ENCODE measurements at regions not wholly inside any gene's neighbourhood (a gene's known extent, or its start where the extent isn't known, plus 50 kb on each side); places are given as distances from the start of the nearest gene placed in this dataset.

DNA sequence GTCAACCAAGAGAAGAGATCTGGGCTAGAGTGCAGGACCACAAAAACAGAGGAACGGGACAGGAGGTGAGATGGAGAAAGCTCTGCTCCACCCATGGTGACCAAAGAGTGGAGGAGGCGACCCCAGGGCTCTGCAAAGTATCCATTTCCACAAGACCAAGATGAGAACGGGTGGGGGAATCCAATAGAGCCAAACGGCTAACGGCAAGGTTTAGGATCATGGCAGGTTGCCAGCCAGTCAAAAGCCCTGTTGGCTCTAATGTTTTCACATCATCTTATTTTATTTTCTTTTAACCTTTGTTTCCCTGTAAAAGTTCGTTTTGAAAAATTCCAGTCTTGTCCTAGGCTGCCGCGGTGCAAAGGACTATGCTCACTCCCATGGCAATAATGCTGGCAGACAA, 52.1 kb upstream of the CHST1 start:
- Histone ChIP-seq H3K9ac (ENCODE audit: low read length) (no peak overlapping the region), H3K9me3 (ENCODE audit: low read length) (no peaks in the 10 kb centered on the region), H3K27ac (ENCODE audit: low read length) (no peak overlapping the region), H4K20me1 (ENCODE audit: insufficient read depth) (no peaks in the 10 kb centered on the region), H3K4me2 (ENCODE audit: low read length) (no peak overlapping the region), H3K27me3 (ENCODE audit: insufficient read depth, low read depth, low read length) (no peaks in the 10 kb centered on the region), H3K79me2 (replicated peaks; ENCODE audit: insufficient read depth, low read length) (no peaks in the 10 kb centered on the region), H3K9me2 (ENCODE audit: insufficient read depth, low read length) (no peaks in the 10 kb centered on the region), H3K36me3 (ENCODE audit: insufficient read depth, low read length) (no peaks in the 10 kb centered on the region), H2AFZ (ENCODE audit: low read depth, low read length) (no peak overlapping the region), H3K4me3 (ENCODE audit: low read length) (no peak overlapping the region), H3F3A (ENCODE audit: insufficient read depth, low read length, poor library complexity, severe bottlenecking) (no peaks in the 10 kb centered on the region)
- TF ChIP-seq RAD21 (conservative IDR thresholded peaks at IDR 0.05) (no peak), POLR2AphosphoS5 (IDR thresholded peaks at IDR 0.05) (no peak), MXI1 (conservative IDR thresholded peaks at IDR 0.05; ENCODE audit: poor library complexity, severe bottlenecking) (no peak), EP300 (conservative IDR thresholded peaks at IDR 0.05; ENCODE audit: poor library complexity, severe bottlenecking) (no peak), TAF1 (IDR thresholded peaks at IDR 0.05; ENCODE audit: low read depth) (no peak), SMC3 (conservative IDR thresholded peaks at IDR 0.05; ENCODE audit: poor library complexity) (no peak), EZH2 (IDR thresholded peaks at IDR 0.05; ENCODE audit: borderline replicate concordance, insufficient read depth, low read length, poor library complexity, severe bottlenecking) (no peak)
- TF ChIP-seq, protein P1, sequence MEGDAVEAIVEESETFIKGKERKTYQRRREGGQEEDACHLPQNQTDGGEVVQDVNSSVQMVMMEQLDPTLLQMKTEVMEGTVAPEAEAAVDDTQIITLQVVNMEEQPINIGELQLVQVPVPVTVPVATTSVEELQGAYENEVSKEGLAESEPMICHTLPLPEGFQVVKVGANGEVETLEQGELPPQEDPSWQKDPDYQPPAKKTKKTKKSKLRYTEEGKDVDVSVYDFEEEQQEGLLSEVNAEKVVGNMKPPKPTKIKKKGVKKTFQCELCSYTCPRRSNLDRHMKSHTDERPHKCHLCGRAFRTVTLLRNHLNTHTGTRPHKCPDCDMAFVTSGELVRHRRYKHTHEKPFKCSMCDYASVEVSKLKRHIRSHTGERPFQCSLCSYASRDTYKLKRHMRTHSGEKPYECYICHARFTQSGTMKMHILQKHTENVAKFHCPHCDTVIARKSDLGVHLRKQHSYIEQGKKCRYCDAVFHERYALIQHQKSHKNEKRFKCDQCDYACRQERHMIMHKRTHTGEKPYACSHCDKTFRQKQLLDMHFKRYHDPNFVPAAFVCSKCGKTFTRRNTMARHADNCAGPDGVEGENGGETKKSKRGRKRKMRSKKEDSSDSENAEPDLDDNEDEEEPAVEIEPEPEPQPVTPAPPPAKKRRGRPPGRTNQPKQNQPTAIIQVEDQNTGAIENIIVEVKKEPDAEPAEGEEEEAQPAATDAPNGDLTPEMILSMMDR (IDR thresholded peaks at IDR 0.05; ENCODE audit: poor library complexity, severe bottlenecking), result no peak
- TF ChIP-seq, protein P2, sequence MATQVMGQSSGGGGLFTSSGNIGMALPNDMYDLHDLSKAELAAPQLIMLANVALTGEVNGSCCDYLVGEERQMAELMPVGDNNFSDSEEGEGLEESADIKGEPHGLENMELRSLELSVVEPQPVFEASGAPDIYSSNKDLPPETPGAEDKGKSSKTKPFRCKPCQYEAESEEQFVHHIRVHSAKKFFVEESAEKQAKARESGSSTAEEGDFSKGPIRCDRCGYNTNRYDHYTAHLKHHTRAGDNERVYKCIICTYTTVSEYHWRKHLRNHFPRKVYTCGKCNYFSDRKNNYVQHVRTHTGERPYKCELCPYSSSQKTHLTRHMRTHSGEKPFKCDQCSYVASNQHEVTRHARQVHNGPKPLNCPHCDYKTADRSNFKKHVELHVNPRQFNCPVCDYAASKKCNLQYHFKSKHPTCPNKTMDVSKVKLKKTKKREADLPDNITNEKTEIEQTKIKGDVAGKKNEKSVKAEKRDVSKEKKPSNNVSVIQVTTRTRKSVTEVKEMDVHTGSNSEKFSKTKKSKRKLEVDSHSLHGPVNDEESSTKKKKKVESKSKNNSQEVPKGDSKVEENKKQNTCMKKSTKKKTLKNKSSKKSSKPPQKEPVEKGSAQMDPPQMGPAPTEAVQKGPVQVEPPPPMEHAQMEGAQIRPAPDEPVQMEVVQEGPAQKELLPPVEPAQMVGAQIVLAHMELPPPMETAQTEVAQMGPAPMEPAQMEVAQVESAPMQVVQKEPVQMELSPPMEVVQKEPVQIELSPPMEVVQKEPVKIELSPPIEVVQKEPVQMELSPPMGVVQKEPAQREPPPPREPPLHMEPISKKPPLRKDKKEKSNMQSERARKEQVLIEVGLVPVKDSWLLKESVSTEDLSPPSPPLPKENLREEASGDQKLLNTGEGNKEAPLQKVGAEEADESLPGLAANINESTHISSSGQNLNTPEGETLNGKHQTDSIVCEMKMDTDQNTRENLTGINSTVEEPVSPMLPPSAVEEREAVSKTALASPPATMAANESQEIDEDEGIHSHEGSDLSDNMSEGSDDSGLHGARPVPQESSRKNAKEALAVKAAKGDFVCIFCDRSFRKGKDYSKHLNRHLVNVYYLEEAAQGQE (IDR thresholded peaks at IDR 0.05; ENCODE audit: borderline replicate concordance), result no peak

DNA sequence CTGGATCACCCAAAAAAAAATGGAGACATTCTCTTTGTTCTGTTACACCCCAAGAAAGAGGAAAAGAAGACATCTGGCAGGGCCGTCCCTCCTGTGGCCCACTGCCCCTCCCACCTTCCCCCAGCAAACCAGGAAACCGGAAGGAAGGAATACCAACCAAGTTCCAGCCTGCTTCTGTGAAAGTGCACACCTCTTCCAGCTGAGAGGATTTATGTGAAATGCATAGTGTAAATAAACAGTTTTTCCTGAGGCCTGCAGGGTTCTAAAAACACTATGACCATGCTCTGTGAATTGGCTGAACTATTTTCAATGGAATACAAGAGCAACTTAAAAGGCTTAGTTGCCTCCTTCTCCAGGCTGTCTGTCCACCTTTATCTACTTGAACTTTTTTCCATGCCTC, 50.0 kb upstream of the CHST1 start:
- Histone ChIP-seq H3K27me3 (ENCODE audit: insufficient read depth, low read depth, low read length) (no peaks in the 10 kb centered on the region), H3K27ac (ENCODE audit: low read length) (no peak overlapping the region), H3K4me2 (ENCODE audit: low read length) (no peak overlapping the region), H3K4me3 (ENCODE audit: low read length) (no peak overlapping the region), H3K36me3 (ENCODE audit: insufficient read depth, low read length) (no peaks in the 10 kb centered on the region), H3K9me2 (ENCODE audit: insufficient read depth, low read length) (no peaks in the 10 kb centered on the region), H3K79me2 (replicated peaks; ENCODE audit: insufficient read depth, low read length) (no peaks in the 10 kb centered on the region), H3K9ac (ENCODE audit: low read length) (no peak overlapping the region), H3K9me3 (ENCODE audit: low read length) (no peaks in the 10 kb centered on the region), H3F3A (ENCODE audit: insufficient read depth, low read length, poor library complexity, severe bottlenecking) (no peaks in the 10 kb centered on the region), H2AFZ (ENCODE audit: low read depth, low read length) (no peak overlapping the region), H4K20me1 (ENCODE audit: insufficient read depth) (no peaks in the 10 kb centered on the region)
- TF ChIP-seq TAF1 (IDR thresholded peaks at IDR 0.05; ENCODE audit: low read depth) (no peak), MXI1 (conservative IDR thresholded peaks at IDR 0.05; ENCODE audit: poor library complexity, severe bottlenecking) (no peak), EP300 (conservative IDR thresholded peaks at IDR 0.05; ENCODE audit: poor library complexity, severe bottlenecking) (no peak), EZH2 (IDR thresholded peaks at IDR 0.05; ENCODE audit: borderline replicate concordance, insufficient read depth, low read length, poor library complexity, severe bottlenecking) (no peak), POLR2AphosphoS5 (IDR thresholded peaks at IDR 0.05) (no peak), RAD21 (conservative IDR thresholded peaks at IDR 0.05) (no peak), SMC3 (conservative IDR thresholded peaks at IDR 0.05; ENCODE audit: poor library complexity) (no peak)
- TF ChIP-seq, protein P2 (IDR thresholded peaks at IDR 0.05; ENCODE audit: borderline replicate concordance), result no peak
- TF ChIP-seq, protein P1 (IDR thresholded peaks at IDR 0.05; ENCODE audit: poor library complexity, severe bottlenecking), result no peak

Measured in neural cell (in vitro differentiated cells).